Lung (tissue), 11 donors: ENCODE measurements at regions not wholly inside any gene's neighbourhood (a gene's known extent, or its start where the extent isn't known, plus 50 kb on each side); places are given as distances from the start of the nearest gene placed in this dataset.

Source experiments
- ATAC-seq: fragments of 200-7000 bp; cut with Tn5 transposase; one replicate; pipeline ENCODE4 v1.9.1; 2020; ENCODE audit warnings: moderate number of reproducible peaks; ENCODE audit not compliant: insufficient read depth, low FRiP score
- DNase-seq, 3 donors: peaks; one replicate each; pipeline ENCODE4 v3.0.0-alpha.2; 2013 to 2017
- H3K27ac ChIP-seq, 2 donors: one replicate each; pipeline ENCODE4 v1.5.1; 2013; ENCODE audit warnings: mild to moderate bottlenecking in 2 of 2, moderate library complexity in 2 of 2, control low read depth in 1 of 2, inconsistent platforms in 1 of 2, low read depth in 1 of 2, low read length in 1 of 2
- H3K27me3 ChIP-seq, 3 donors: one replicate each; pipeline ENCODE4 v1.5.1; 2013; ENCODE audit warnings: low read length in 2 of 3; ENCODE audit not compliant: control insufficient read depth in 3 of 3, insufficient read depth in 3 of 3
- H3K36me3 ChIP-seq, 4 donors: one replicate each; pipeline ENCODE4 v1.5.1; 2013; ENCODE audit warnings: low read length in 4 of 4, mild to moderate bottlenecking in 1 of 4, moderate library complexity in 1 of 4; ENCODE audit not compliant: control insufficient read depth in 4 of 4, insufficient read depth in 4 of 4
- H3K4me1 ChIP-seq, 5 donors: one replicate each; pipeline ENCODE4 v1.5.1; 2013; ENCODE audit warnings: low read length in 5 of 5, mild to moderate bottlenecking in 2 of 5, moderate library complexity in 1 of 5; ENCODE audit not compliant: control insufficient read depth in 5 of 5, insufficient read depth in 5 of 5
- H3K4me3 ChIP-seq: one replicate; pipeline ENCODE4 v1.5.1; 2013; ENCODE audit warnings: mild to moderate bottlenecking, control low read depth, moderate library complexity
- H3K9ac ChIP-seq, 2 donors: one replicate each; pipeline ENCODE4 v1.5.1; 2013; ENCODE audit warnings: low read length in 2 of 2, control low read depth in 1 of 2; ENCODE audit not compliant: insufficient read depth in 1 of 2
- H3K9me3 ChIP-seq, 4 donors: one replicate each; pipeline ENCODE4 v1.5.1; 2013; ENCODE audit warnings: low read length in 3 of 4, mild to moderate bottlenecking in 1 of 4, moderate library complexity in 1 of 4; ENCODE audit not compliant: control insufficient read depth in 4 of 4, insufficient read depth in 3 of 4
- CTCF ChIP-seq: IDR thresholded peaks from 2 replicates; pipeline ENCODE4 v1.5.1; 2012; ENCODE audit warnings: mild to moderate bottlenecking; ENCODE audit errors: control extremely low read depth, extremely low read depth
- WGBS, 2 donors: extraction: QIAGEN DNeasy Blood & Tissue Kit; methylation state at CpG; one replicate each; pipeline ENCODE4 v1.1.7; 2013; 5-methylcytosine and 5-hydroxymethylcytosine counted together
- donor health status: control.
- donor health status: control.
- donor health status: Bipolar disorder and iron deficiency.
- donor health status: healthy.
- donor health status: DM: yes; HTN: yes; CAD: no.

DNA sequence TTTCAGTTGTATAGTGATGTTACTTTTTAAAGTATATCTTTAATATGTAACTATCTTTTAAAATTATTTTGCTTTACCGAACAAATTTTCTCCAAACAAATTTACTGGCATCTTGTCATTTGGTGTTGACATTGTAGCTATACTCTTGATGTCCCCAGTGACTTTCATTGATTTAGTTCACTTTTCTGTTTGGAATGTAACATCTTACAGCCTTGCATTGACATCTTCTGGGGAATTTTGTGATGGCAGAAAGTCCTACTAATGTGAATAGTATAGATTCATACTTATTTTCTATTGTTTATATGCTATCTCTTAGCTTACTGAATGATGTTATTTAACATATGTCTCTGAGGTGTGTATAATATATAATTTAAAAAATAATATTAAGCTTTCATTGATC is 800.9 kb upstream of the ATXN8OS start:
- WGBS, 2 donors: 77 to 96% methylated on average over 1 of the region's 1 CpG
- no peaks in the 10 kb centered on the region for H3K9me3 ChIP-seq
- H3K36me3 ChIP-seq: no peaks in the 10 kb centered on the region
- TF ChIP-seq CTCF: no peak
- H3K4me3 ChIP-seq: no peak overlapping the region
- no peaks in the 10 kb centered on the region for H3K4me1 ChIP-seq
- no peak for ATAC-seq
- DNase-seq: peak in 1 of 3 donors; percentile 16
- no peaks in the 10 kb centered on the region for H3K27me3 ChIP-seq
- no peak overlapping the region for H3K27ac ChIP-seq
- no peak overlapping the region for H3K9ac ChIP-seq

DNA sequence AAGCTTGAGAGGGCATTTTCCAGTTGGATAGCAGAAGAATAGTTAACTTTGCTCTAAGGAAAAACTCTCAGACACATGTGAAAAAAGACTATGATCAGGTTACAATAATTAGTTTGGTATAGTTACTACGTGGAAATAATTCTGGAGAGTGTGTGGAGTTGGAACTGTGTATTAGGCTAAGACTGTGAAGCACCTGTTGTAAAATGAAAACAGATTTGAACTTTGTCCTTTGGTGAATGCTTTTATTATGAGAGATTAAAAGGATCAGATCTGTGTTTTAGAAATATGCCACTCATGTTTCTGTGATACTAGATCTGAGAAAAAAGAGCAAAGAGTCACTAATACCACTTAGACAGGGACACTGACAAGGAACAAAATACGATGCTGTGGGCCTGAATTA is 807.5 kb upstream of the ATXN8OS start:
- Histone ChIP-seq H3K4me1 (no peaks in the 10 kb centered on the region), H3K9me3 (no peaks in the 10 kb centered on the region), H3K9ac (no peak overlapping the region), H3K36me3 (no peaks in the 10 kb centered on the region), H3K4me3 (no peak overlapping the region), H3K27ac (no peak overlapping the region), H3K27me3 (no peaks in the 10 kb centered on the region)
- TF ChIP-seq CTCF: no peak
- ATAC-seq (no peak), DNase-seq (no peak)
- WGBS, 2 donors: 39 to 64% methylated on average over 2 of the region's 2 CpGs

DNA sequence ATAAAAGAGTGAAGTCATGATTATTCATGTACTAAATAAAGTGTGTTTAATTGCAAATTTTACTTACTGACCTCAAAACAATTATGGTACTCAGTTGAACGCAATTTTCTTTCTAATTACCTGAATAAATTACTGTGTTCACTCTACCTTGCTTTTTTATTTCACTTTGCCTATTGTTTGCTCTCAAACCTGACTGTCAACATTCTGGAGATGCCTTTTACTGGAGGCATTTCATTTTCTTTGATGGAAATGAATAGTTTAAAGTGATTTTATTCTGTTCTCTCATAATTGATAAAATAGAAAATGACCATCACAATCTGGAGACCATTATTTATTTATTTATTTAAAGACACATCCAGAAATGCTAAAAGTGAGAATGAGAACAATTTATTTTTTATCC is 811.5 kb upstream of the ATXN8OS start:
- no peak for ATAC-seq
- WGBS, 2 donors: 28 to 48% methylated on average over 1 of the region's 1 CpG
- H3K4me3 ChIP-seq: no peak overlapping the region

More for the DNA sequence above, 811.5 kb upstream of the ATXN8OS start:
- Histone ChIP-seq H3K27ac (no peak overlapping the region), H3K9me3 (no peaks in the 10 kb centered on the region), H3K4me1 (no peaks in the 10 kb centered on the region), H3K9ac (no peak overlapping the region), H3K36me3 (no peaks in the 10 kb centered on the region), H3K27me3 (no peaks in the 10 kb centered on the region)
- TF ChIP-seq CTCF: no peak
- peak in 1 of 3 donors; percentile 21 for DNase-seq
